ENCODE measurements at regions not wholly inside any gene's neighbourhood (a gene's known extent, or its start where the extent isn't known, plus 50 kb on each side); places are given as distances from the start of the nearest gene placed in this dataset.

- no peak for TF ChIP-seq CTCF (IDR thresholded peaks at IDR 0.05; ENCODE audit: low read depth, low read length, poor library complexity, severe bottlenecking)
- TF ChIP-seq EZH2phosphoT487 (IDR thresholded peaks at IDR 0.05; ENCODE audit: borderline replicate concordance, low read length), result no peak
These were observed 420.5 kb upstream of the CD180 start for GRCh38 chr5:67617051-67617450.

Data from DOHH2 (cell line).